Sigmoid colon (tissue), 4 donors: ENCODE measurements at regions not wholly inside any gene's neighbourhood (a gene's known extent, or its start where the extent isn't known, plus 50 kb on each side); places are given as distances from the start of the nearest gene placed in this dataset.

Experiments
- EP300 ChIP-seq, 4 donors: sonication (generic); formaldehyde crosslinking; IDR thresholded peaks; one replicate each; pipeline ENCODE4 v1.6.1; 2017; ENCODE audit warnings: antibody characterized with exemption in 4 of 4
- POLR2A ChIP-seq, 2 donors: fragments of 450-650 bp; IDR thresholded peaks; one replicate each; pipeline ENCODE4 v1.6.1; 2016; ENCODE audit warnings: antibody characterized with exemption in 2 of 2, mild to moderate bottlenecking in 2 of 2, moderate library complexity in 2 of 2
- POLR2AphosphoS5 ChIP-seq, 4 donors: sonication (generic); formaldehyde crosslinking; IDR thresholded peaks; one replicate each; pipeline ENCODE4 v1.6.1; 2017; ENCODE audit warnings: antibody characterized with exemption in 4 of 4
- TF ChIP-seq, protein P1 (sequence below), 4 experiments: fragments of 450-650 bp in 3 of 4; fragments of 200-600 bp in 1 of 4; IDR thresholded peaks; one replicate each; pipeline ENCODE4 v1.5.1; 2016 to 2019; ENCODE audit warnings: antibody characterized with exemption in 4 of 4, mild to moderate bottlenecking in 3 of 4, moderate library complexity in 2 of 4

GRCh38 chr18:10299643-10300042, 154.8 kb upstream of the APCDD1 start:
- TF ChIP-seq POLR2A (IDR thresholded peaks at IDR 0.05) (no peak), EP300 (IDR thresholded peaks at IDR 0.05) (no peak), POLR2AphosphoS5 (IDR thresholded peaks at IDR 0.05) (no peak)
- TF ChIP-seq, protein P1, sequence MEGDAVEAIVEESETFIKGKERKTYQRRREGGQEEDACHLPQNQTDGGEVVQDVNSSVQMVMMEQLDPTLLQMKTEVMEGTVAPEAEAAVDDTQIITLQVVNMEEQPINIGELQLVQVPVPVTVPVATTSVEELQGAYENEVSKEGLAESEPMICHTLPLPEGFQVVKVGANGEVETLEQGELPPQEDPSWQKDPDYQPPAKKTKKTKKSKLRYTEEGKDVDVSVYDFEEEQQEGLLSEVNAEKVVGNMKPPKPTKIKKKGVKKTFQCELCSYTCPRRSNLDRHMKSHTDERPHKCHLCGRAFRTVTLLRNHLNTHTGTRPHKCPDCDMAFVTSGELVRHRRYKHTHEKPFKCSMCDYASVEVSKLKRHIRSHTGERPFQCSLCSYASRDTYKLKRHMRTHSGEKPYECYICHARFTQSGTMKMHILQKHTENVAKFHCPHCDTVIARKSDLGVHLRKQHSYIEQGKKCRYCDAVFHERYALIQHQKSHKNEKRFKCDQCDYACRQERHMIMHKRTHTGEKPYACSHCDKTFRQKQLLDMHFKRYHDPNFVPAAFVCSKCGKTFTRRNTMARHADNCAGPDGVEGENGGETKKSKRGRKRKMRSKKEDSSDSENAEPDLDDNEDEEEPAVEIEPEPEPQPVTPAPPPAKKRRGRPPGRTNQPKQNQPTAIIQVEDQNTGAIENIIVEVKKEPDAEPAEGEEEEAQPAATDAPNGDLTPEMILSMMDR (IDR thresholded peaks at IDR 0.05): no peak
